GM12878 (cell line): ENCODE measurements at regions not wholly inside any gene's neighbourhood (a gene's known extent, or its start where the extent isn't known, plus 50 kb on each side); places are given as distances from the start of the nearest gene placed in this dataset.

ENCODE experiments used
- ATAC-seq: fragments of 200-7000 bp; cut with Tn5 transposase; 3 replicates; pipeline ENCODE4 v1.9.1; 2020; ENCODE audit warnings: mild to moderate bottlenecking, moderate library complexity
- BruUV-seq: library from RNA; stranded (reverse); fragments of 400-500 nt; replicated peaks from 2 replicates; lab custom pipeline; 2021; lab: Mats Ljungman, UMichigan
- CTCF ChIA-PET: fragments of 300-600 bp; sonication (Branson Sonifier 250); formaldehyde crosslinking; extraction: SDS; loops from one replicate; lab custom pipeline; 2021; ENCODE audit warnings: inconsistent platforms; lab: Yijun Ruan, JAX
- POLR2A ChIA-PET: fragments of 350-600 bp; formaldehyde crosslinking; extraction: SDS; loops from one replicate; lab custom pipeline; 2021; ENCODE audit warnings: inconsistent platforms; lab: Charles Lee
- RAD21 ChIA-PET: fragments of 300-600 bp; sonication (Branson Sonifier 250); formaldehyde crosslinking; loops from one replicate; lab custom pipeline; 2023; ENCODE audit warnings: antibody characterized with exemption; ENCODE audit not compliant: unreplicated experiment; lab: Charles Lee
- SMC1A ChIA-PET: fragments of 300-600 bp; sonication (Branson Sonifier 250); formaldehyde crosslinking; loops from one replicate; lab custom pipeline; 2023; ENCODE audit not compliant: unreplicated experiment, uncharacterized antibody; lab: Charles Lee
- DNase-seq: peaks from one replicate; pipeline ENCODE4 v3.0.0-alpha.2; 2011; ENCODE audit warnings: low read depth, low spot score
- FAIRE-seq: peaks from 3 replicates; lab custom pipeline; 2011; peaks lifted over from hg19 to GRCh38; lab: Jason Lieb, UNC
- H2AFZ ChIP-seq: 2 replicates; pipeline ENCODE4 v1.6.0; 2011; ENCODE audit warnings: low read depth, low read length, control low read depth; ENCODE audit not compliant: control insufficient read depth
- H3K27ac ChIP-seq: 2 replicates; pipeline ENCODE4 v1.5.1; 2011; ENCODE audit warnings: control low read depth; ENCODE audit not compliant: control insufficient read depth, insufficient read depth
- H3K27me3 ChIP-seq, 2 experiments: replicated peaks in 1 of 2; 2 replicates each; pipeline versions ENCODE4 v1.6.0 to v1.6.1; 2011; ENCODE audit warnings: low read length in 1 of 2; ENCODE audit not compliant: control insufficient read depth in 2 of 2, insufficient read depth in 2 of 2
- H3K36me3 ChIP-seq, 2 experiments: 2 replicates each; pipeline ENCODE4 v1.5.1; 2011; ENCODE audit warnings: low read length in 1 of 2; ENCODE audit not compliant: control insufficient read depth in 2 of 2, insufficient read depth in 2 of 2
- H3K4me1 ChIP-seq: 2 replicates; pipeline ENCODE4 v1.6.1; 2011; ENCODE audit warnings: mild to moderate bottlenecking, low read length, moderate library complexity, mixed read lengths; ENCODE audit not compliant: control insufficient read depth, insufficient read depth
- H3K4me2 ChIP-seq: 2 replicates; pipeline ENCODE4 v1.6.0; 2011; ENCODE audit warnings: control low read depth; ENCODE audit not compliant: control insufficient read depth, insufficient read depth
- H3K4me3 ChIP-seq: fragments of 200-600 bp; sonication (generic); 2 replicates; pipeline ENCODE4 v1.5.1; 2016
- H3K79me2 ChIP-seq: 2 replicates; pipeline ENCODE4 v1.6.0; 2011; ENCODE audit warnings: low read length; ENCODE audit not compliant: control insufficient read depth, insufficient read depth
- H3K9ac ChIP-seq: 2 replicates; pipeline ENCODE4 v1.8.0; 2011; ENCODE audit warnings: low read length, control low read depth, mixed read lengths; ENCODE audit not compliant: control insufficient read depth, insufficient read depth
- H3K9me3 ChIP-seq: replicated peaks from 3 replicates; pipeline ENCODE4 v1.5.1; 2011; ENCODE audit warnings: mild to moderate bottlenecking, low read length; ENCODE audit not compliant: control insufficient read depth, insufficient read depth
- H4K20me1 ChIP-seq: 2 replicates; pipeline ENCODE4 v1.6.0; 2011; ENCODE audit not compliant: control insufficient read depth, insufficient read depth
- FOXK2 ChIP-seq: fragments of 450-650 bp; IDR thresholded peaks from 2 replicates; pipeline ENCODE4 v1.6.1; 2017; ENCODE audit warnings: mild to moderate bottlenecking, moderate library complexity
- JUND ChIP-seq: IDR thresholded peaks from 2 replicates; pipeline ENCODE4 v1.6.1; 2012; ENCODE audit warnings: low read depth, mild to moderate bottlenecking, low read length, improper control_type of control experiment, moderate library complexity
- NFYA ChIP-seq: IDR thresholded peaks from 2 replicates; pipeline ENCODE4 v1.6.1; 2011; ENCODE audit warnings: low read depth, mild to moderate bottlenecking, low read length, improper control_type of control experiment, borderline replicate concordance
- SIX5 ChIP-seq: IDR thresholded peaks from 2 replicates; pipeline ENCODE4 v1.6.1; 2011; ENCODE audit warnings: mild to moderate bottlenecking, low read depth, low read length, moderate library complexity; ENCODE audit not compliant: severe bottlenecking
- TCF3 ChIP-seq: IDR thresholded peaks from 2 replicates; pipeline ENCODE4 v1.6.1; 2012; ENCODE audit warnings: low read depth, mild to moderate bottlenecking, low read length, borderline replicate concordance; ENCODE audit not compliant: insufficient read depth
- ZNF207 ChIP-seq: fragments of 450-650 bp; IDR thresholded peaks from 2 replicates; pipeline ENCODE4 v1.6.1; 2014; ENCODE audit warnings: antibody characterized with exemption, mild to moderate bottlenecking, borderline replicate concordance
- ZZZ3 ChIP-seq: IDR thresholded peaks from 2 replicates; pipeline ENCODE4 v1.6.1; 2011; ENCODE audit warnings: low read depth; ENCODE audit not compliant: control insufficient read depth, insufficient read length
- WGBS: methylation state at CpG from one replicate; pipeline ENCODE4 v1.1.6; 2016; ENCODE audit warnings: low lambda C conversion rate; ENCODE audit not compliant: insufficient replicate concordance, insufficient coverage; ENCODE audit errors: missing lambda C conversion rate; 5-methylcytosine and 5-hydroxymethylcytosine counted together
- in situ Hi-C: fragments of 300-500 bp; cut with MboI; formaldehyde crosslinking; loops from 9 replicates; pipeline ENCODE4 v1.14.3; 2018; ENCODE audit warnings: mixed read lengths
- intact Hi-C: fragments of 100-400 bp; cut with micrococcal nuclease; formaldehyde crosslinking; loops from one replicate; pipeline ENCODE4 v1.14.2; 2022; ENCODE audit not compliant: unreplicated experiment
- TF ChIP-seq, protein P1 (sequence below): fragments of 450-650 bp; formaldehyde crosslinking; IDR thresholded peaks from 2 replicates; pipeline ENCODE4 v1.4.0; 2020; ENCODE audit warnings: mild to moderate bottlenecking, moderate library complexity

GRCh38 chr16:80161799-80162739 is 378.7 kb upstream of the DYNLRB2 start:
- H3K9me3 ChIP-seq: no peaks in the 10 kb centered on the region
- BruUV-seq: no TSS peak
- POLR2A ChIA-PET: no interaction called here
- H3K27me3 ChIP-seq: no peaks in the 10 kb centered on the region
- DNase-seq: no peak
- no peak overlapping the region for H3K4me2 ChIP-seq
- no peak overlapping the region for H2AFZ ChIP-seq
- H3K79me2 ChIP-seq: no peaks in the 10 kb centered on the region
- in situ Hi-C loops (no loop called here), intact Hi-C loops (no loop called here)
- WGBS: 40% methylated on average over 12 of the region's 12 CpGs
- TF ChIP-seq ZZZ3 (no peak), JUND (no peak)
- TF ChIP-seq, all 136 proteins: peak for 0
- Histone ChIP-seq H3K4me3 (no peak overlapping the region), H3K27ac (no peak overlapping the region), H3K9ac (no peak overlapping the region), H4K20me1 (no peaks in the 10 kb centered on the region), H3K4me1 (no peaks in the 10 kb centered on the region), H3K36me3 (no peaks in the 10 kb centered on the region)
- ATAC-seq (no peak), FAIRE-seq (no peak)
- ChIA-PET SMC1A (no interaction called here), RAD21 (no interaction called here), CTCF (no interaction called here)

DNA sequence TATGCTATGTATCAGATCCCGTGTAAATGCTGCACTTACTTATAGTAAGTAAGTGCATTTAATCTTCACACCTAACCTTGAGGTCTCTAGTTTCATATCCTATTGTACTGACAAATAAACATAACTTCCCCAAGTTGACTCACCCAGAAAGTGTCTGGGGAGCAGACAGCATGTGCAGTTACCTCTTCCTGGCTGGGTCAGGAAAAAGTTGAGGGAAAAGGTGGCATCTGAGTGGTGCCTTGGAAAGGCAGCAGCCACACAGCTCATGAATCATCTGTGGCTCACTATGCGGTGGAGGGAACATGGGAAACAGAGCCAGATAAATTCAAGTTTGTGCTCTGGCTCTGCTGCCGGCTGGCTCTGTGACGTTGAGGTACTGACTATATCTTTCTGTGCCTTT is 382.0 kb upstream of the DYNLRB2 start:
- no peaks in the 10 kb centered on the region for H4K20me1 ChIP-seq
- FAIRE-seq (no peak), DNase-seq (no peak), ATAC-seq (no peak)
- intact Hi-C loops: no loop called here
- RAD21 ChIA-PET: no interaction called here
- H3K4me2 ChIP-seq: no peak overlapping the region
- no peak overlapping the region for H3K27ac ChIP-seq
- CTCF ChIA-PET: no interaction called here
- no peak overlapping the region for H3K4me3 ChIP-seq
- no TSS peak for BruUV-seq
- WGBS: 4% methylated on average over 4 of the region's 4 CpGs
- no peaks in the 10 kb centered on the region for H3K27me3 ChIP-seq
- no peaks in the 10 kb centered on the region for H3K4me1 ChIP-seq
- H3K9me3 ChIP-seq: no peaks in the 10 kb centered on the region
- no peak overlapping the region for H3K9ac ChIP-seq
- SMC1A ChIA-PET: no interaction called here
- in situ Hi-C loops: no loop called here
- POLR2A ChIA-PET: no interaction called here
- H3K79me2 ChIP-seq: no peaks in the 10 kb centered on the region
- no peak overlapping the region for H2AFZ ChIP-seq
- H3K36me3 ChIP-seq: no peaks in the 10 kb centered on the region
- TF ChIP-seq, protein P1, sequence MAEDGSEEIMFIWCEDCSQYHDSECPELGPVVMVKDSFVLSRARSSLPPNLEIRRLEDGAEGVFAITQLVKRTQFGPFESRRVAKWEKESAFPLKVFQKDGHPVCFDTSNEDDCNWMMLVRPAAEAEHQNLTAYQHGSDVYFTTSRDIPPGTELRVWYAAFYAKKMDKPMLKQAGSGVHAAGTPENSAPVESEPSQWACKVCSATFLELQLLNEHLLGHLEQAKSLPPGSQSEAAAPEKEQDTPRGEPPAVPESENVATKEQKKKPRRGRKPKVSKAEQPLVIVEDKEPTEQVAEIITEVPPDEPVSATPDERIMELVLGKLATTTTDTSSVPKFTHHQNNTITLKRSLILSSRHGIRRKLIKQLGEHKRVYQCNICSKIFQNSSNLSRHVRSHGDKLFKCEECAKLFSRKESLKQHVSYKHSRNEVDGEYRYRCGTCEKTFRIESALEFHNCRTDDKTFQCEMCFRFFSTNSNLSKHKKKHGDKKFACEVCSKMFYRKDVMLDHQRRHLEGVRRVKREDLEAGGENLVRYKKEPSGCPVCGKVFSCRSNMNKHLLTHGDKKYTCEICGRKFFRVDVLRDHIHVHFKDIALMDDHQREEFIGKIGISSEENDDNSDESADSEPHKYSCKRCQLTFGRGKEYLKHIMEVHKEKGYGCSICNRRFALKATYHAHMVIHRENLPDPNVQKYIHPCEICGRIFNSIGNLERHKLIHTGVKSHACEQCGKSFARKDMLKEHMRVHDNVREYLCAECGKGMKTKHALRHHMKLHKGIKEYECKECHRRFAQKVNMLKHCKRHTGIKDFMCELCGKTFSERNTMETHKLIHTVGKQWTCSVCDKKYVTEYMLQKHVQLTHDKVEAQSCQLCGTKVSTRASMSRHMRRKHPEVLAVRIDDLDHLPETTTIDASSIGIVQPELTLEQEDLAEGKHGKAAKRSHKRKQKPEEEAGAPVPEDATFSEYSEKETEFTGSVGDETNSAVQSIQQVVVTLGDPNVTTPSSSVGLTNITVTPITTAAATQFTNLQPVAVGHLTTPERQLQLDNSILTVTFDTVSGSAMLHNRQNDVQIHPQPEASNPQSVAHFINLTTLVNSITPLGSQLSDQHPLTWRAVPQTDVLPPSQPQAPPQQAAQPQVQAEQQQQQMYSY (CRISPR knock-in tag): no peak
- TF ChIP-seq ZNF207 (no peak), FOXK2 (no peak), NFYA (no peak), TCF3 (no peak), SIX5 (no peak)
